HL-60 (cell line): ENCODE measurements at regions not wholly inside any gene's neighbourhood (a gene's known extent, or its start where the extent isn't known, plus 50 kb on each side); places are given as distances from the start of the nearest gene placed in this dataset.

ENCODE experiments used
- CTCF ChIP-seq: IDR thresholded peaks from one replicate; pipeline ENCODE4 v1.5.1; 2011; ENCODE audit warnings: low read length, control low read depth, inconsistent platforms; ENCODE audit not compliant: insufficient read depth
- REST ChIP-seq: IDR thresholded peaks from 2 replicates; pipeline ENCODE4 v1.6.1; 2012; ENCODE audit warnings: low read depth; ENCODE audit not compliant: insufficient replicate concordance
- SPI1 ChIP-seq: IDR thresholded peaks from 2 replicates; pipeline ENCODE4 v1.6.1; 2012; ENCODE audit warnings: low read depth, mild to moderate bottlenecking, borderline replicate concordance

- TF ChIP-seq CTCF (no peak), SPI1 (no peak), REST (no peak)
Observed at GRCh38 chr21:16337266-16337665, 607.5 kb downstream of the USP25 start.
